ENCODE measurements at regions not wholly inside any gene's neighbourhood (a gene's known extent, or its start where the extent isn't known, plus 50 kb on each side); places are given as distances from the start of the nearest gene placed in this dataset.

DNA sequence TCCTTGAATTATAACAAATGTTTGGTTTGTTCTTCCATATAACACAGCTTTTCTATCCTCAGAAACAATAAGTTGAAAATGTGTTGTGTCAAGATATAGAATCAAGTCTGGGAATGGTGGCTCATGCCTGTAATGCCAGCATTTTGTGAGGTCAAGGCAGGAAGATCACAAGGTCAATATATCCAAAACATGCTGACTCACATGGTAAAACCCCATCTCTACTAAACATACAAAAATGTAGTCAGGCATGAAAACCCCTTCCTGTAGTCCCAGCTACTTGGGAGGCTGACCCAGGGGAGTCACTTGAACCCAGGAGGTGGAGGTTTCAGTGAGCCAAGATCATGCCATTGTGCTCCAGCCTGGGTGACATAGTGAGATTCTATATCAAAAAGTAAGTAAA, 934.2 kb upstream of the AMELY start:
- no peak overlapping the region for H3K4me3 ChIP-seq (ENCODE audit: low read length)
- no peaks in the 10 kb centered on the region for H3K27me3 ChIP-seq (ENCODE audit: control insufficient read depth, insufficient read depth, low read length, poor library complexity, severe bottlenecking)
- DNase-seq, result no peak
- H3K9me3 ChIP-seq (ENCODE audit: control insufficient read depth, low read length), result no peaks in the 10 kb centered on the region
- H3K36me3 ChIP-seq (ENCODE audit: control insufficient read depth, insufficient read depth, low read length), result no peaks in the 10 kb centered on the region
- H3K4me1 ChIP-seq (ENCODE audit: control insufficient read depth, insufficient read depth, low read length), result no peaks in the 10 kb centered on the region
- no peaks in the 10 kb centered on the region for H3K4me1 Mint-ChIP-seq
- H3K4me3 Mint-ChIP-seq, result no peak overlapping the region
- no peak overlapping the region for H3K9ac ChIP-seq (ENCODE audit: extremely low read depth, low read length, poor library complexity, severe bottlenecking)
- no peak overlapping the region for H3K27ac Mint-ChIP-seq
- H3K9me3 Mint-ChIP-seq, result no peaks in the 10 kb centered on the region
- H3K27ac ChIP-seq (ENCODE audit: low read depth, low read length), result no peak overlapping the region
- TF ChIP-seq, protein P1, sequence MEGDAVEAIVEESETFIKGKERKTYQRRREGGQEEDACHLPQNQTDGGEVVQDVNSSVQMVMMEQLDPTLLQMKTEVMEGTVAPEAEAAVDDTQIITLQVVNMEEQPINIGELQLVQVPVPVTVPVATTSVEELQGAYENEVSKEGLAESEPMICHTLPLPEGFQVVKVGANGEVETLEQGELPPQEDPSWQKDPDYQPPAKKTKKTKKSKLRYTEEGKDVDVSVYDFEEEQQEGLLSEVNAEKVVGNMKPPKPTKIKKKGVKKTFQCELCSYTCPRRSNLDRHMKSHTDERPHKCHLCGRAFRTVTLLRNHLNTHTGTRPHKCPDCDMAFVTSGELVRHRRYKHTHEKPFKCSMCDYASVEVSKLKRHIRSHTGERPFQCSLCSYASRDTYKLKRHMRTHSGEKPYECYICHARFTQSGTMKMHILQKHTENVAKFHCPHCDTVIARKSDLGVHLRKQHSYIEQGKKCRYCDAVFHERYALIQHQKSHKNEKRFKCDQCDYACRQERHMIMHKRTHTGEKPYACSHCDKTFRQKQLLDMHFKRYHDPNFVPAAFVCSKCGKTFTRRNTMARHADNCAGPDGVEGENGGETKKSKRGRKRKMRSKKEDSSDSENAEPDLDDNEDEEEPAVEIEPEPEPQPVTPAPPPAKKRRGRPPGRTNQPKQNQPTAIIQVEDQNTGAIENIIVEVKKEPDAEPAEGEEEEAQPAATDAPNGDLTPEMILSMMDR (conservative IDR thresholded peaks at IDR 0.05), result no peak
- H3K27me3 Mint-ChIP-seq (ENCODE audit: insufficient read depth), result no peaks in the 10 kb centered on the region
- no peaks in the 10 kb centered on the region for H3K36me3 Mint-ChIP-seq (ENCODE audit: low read depth)

DNA sequence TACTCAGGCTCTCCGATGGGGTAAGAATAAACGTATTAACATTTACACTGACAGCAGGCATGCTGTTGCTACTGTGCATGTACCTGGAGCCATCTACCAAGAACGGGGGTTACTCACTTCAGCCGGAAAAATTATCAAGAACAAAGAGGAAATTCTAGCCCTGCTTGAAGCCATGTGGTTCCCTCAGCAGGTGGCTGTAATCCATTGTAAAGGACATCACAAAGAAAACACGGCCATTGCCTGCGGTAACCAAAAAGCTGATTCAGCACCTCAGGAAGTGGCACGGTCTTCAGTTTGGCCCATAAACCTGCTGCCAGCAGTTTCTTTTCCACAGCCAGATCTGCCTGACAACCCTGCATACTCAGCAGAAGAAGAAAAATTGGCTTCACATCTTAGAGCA, 925.5 kb upstream of the AMELY start:
- Histone ChIP-seq H3K4me1 (ENCODE audit: control insufficient read depth, insufficient read depth, low read length) (peaks cover 4% of the 10 kb centered on the region), H3K27me3 (ENCODE audit: control insufficient read depth, insufficient read depth, low read length, poor library complexity, severe bottlenecking) (no peaks in the 10 kb centered on the region), H3K9ac (ENCODE audit: extremely low read depth, low read length, poor library complexity, severe bottlenecking) (no peak overlapping the region), H3K9me3 (ENCODE audit: control insufficient read depth, low read length) (no peaks in the 10 kb centered on the region), H3K4me3 (ENCODE audit: low read length) (no peak overlapping the region), H3K36me3 (ENCODE audit: control insufficient read depth, insufficient read depth, low read length) (no peaks in the 10 kb centered on the region), H3K27ac (ENCODE audit: low read depth, low read length) (no peak overlapping the region)
- H3K27me3 Mint-ChIP-seq (ENCODE audit: insufficient read depth), result no peaks in the 10 kb centered on the region
- TF ChIP-seq, protein P1 (conservative IDR thresholded peaks at IDR 0.05), result no peak
- 6 to 7% methylated on average over 3 to 7 of the region's 7 CpGs for WGBS, 2 experiments (ENCODE audit: insufficient coverage in 1 of 2, insufficient read length in 1 of 2)
- no peaks in the 10 kb centered on the region for H3K36me3 Mint-ChIP-seq (ENCODE audit: low read depth)
- no peaks in the 10 kb centered on the region for H3K9me3 Mint-ChIP-seq
- H3K4me3 Mint-ChIP-seq, result no peak overlapping the region
- H3K27ac Mint-ChIP-seq, result no peak overlapping the region
- no peak for DNase-seq
- no peaks in the 10 kb centered on the region for H3K4me1 Mint-ChIP-seq

DNA sequence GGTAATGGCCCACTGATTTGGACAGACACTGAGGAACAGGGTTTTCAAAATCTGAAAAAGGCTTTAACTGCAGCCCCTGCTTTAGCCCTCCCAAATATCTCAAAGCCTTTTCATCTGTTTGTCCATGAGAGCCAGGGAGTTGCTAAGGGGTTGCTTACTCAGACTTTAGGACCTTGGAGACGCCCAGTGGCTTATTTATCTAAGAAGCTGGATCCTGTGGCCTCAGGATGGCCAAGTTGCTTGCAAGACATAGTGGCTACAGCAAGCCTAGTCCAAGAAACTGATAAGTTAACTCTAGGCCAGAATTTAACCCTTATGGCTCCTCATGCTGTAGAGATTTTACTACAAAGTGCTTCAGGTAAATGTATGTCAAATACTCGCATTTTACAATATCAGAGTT, 924.8 kb upstream of the AMELY start:
- Mint-ChIP-seq H3K4me1 (no peaks in the 10 kb centered on the region), H3K27ac (no peak overlapping the region), H3K9me3 (no peaks in the 10 kb centered on the region), H3K27me3 (ENCODE audit: insufficient read depth) (no peaks in the 10 kb centered on the region), H3K36me3 (ENCODE audit: low read depth) (no peaks in the 10 kb centered on the region), H3K4me3 (no peak overlapping the region)
- Histone ChIP-seq H3K9ac (ENCODE audit: extremely low read depth, low read length, poor library complexity, severe bottlenecking) (no peak overlapping the region), H3K36me3 (ENCODE audit: control insufficient read depth, insufficient read depth, low read length) (no peaks in the 10 kb centered on the region), H3K4me3 (ENCODE audit: low read length) (no peak overlapping the region), H3K4me1 (ENCODE audit: control insufficient read depth, insufficient read depth, low read length) (peaks cover 4% of the 10 kb centered on the region), H3K27ac (ENCODE audit: low read depth, low read length) (no peak overlapping the region), H3K27me3 (ENCODE audit: control insufficient read depth, insufficient read depth, low read length, poor library complexity, severe bottlenecking) (no peaks in the 10 kb centered on the region), H3K9me3 (ENCODE audit: control insufficient read depth, low read length) (no peaks in the 10 kb centered on the region)
- TF ChIP-seq, protein P1 (conservative IDR thresholded peaks at IDR 0.05), result no peak
- 42 to 62% methylated on average over 2 of the region's 2 CpGs for WGBS, 2 experiments (ENCODE audit: insufficient coverage in 1 of 2, insufficient read length in 1 of 2)
- DNase-seq, result no peak
